GM23338 (cell line): ENCODE measurements at regions not wholly inside any gene's neighbourhood (a gene's known extent, or its start where the extent isn't known, plus 50 kb on each side); places are given as distances from the start of the nearest gene placed in this dataset.

ENCODE experiments used
- ATAC-seq: fragments of 200-7000 bp; cut with Tn5 transposase; 3 replicates; pipeline ENCODE4 v1.9.1; 2020
- DNase-seq: peaks from one replicate; pipeline ENCODE4 v3.0.0-alpha.2; 2015; ENCODE audit warnings: low spot score
- H2AFZ ChIP-seq: fragments of 200-600 bp; sonication (generic); 2 replicates; pipeline ENCODE4 v1.8.0; 2016; ENCODE audit warnings: antibody characterized with exemption, mild to moderate bottlenecking, moderate library complexity
- H3F3A ChIP-seq: fragments of 200-600 bp; sonication (generic); replicated peaks from 2 replicates; pipeline ENCODE4 v1.8.0; 2017; ENCODE audit warnings: antibody characterized with exemption, mixed run types, low read depth
- H3K27ac ChIP-seq: fragments of 200-600 bp; sonication (generic); 2 replicates; pipeline ENCODE4 v1.6.1; 2016; ENCODE audit warnings: low read depth
- H3K27me3 ChIP-seq: fragments of 200-600 bp; sonication (generic); 2 replicates; pipeline ENCODE4 v1.8.0; 2016; ENCODE audit warnings: mild to moderate bottlenecking, mixed run types, moderate library complexity; ENCODE audit not compliant: insufficient read depth
- H3K36me3 ChIP-seq: fragments of 200-600 bp; sonication (generic); 2 replicates; pipeline ENCODE4 v1.8.0; 2016; ENCODE audit warnings: mild to moderate bottlenecking; ENCODE audit not compliant: insufficient read depth
- H3K4me1 ChIP-seq: fragments of 200-600 bp; sonication (generic); 2 replicates; pipeline ENCODE4 v1.8.0; 2016; ENCODE audit warnings: mild to moderate bottlenecking, moderate library complexity; ENCODE audit not compliant: insufficient read depth
- H3K4me2 ChIP-seq: fragments of 200-600 bp; sonication (generic); 2 replicates; pipeline ENCODE4 v1.7.1; 2017; ENCODE audit warnings: mixed run types
- H3K4me3 ChIP-seq: fragments of 200-600 bp; sonication (generic); 2 replicates; pipeline ENCODE4 v1.6.1; 2016; ENCODE audit warnings: mixed run types
- H3K79me2 ChIP-seq: fragments of 200-600 bp; sonication (generic); replicated peaks from 2 replicates; pipeline ENCODE4 v1.8.0; 2017; ENCODE audit warnings: mild to moderate bottlenecking; ENCODE audit not compliant: insufficient read depth
- H3K9me2 ChIP-seq: fragments of 200-600 bp; sonication (generic); 2 replicates; pipeline ENCODE4 v1.8.0; 2017; ENCODE audit not compliant: insufficient read depth
- H4K20me1 ChIP-seq: fragments of 200-600 bp; sonication (generic); replicated peaks from 2 replicates; pipeline ENCODE4 v1.8.0; 2017; ENCODE audit warnings: mild to moderate bottlenecking; ENCODE audit not compliant: insufficient read depth
- H3K27ac Mint-ChIP-seq: 2 replicates; pipeline ENCODE4 v1.8.0; 2020; ENCODE audit warnings: inconsistent platforms, mild to moderate bottlenecking, moderate library complexity, mixed read lengths
- H3K27me3 Mint-ChIP-seq: 3 replicates; pipeline ENCODE4 v1.8.0; 2022; ENCODE audit warnings: low read depth, mild to moderate bottlenecking, moderate library complexity, mixed read lengths, inconsistent platforms; ENCODE audit not compliant: insufficient read depth, poor library complexity
- H3K36me3 Mint-ChIP-seq: 3 replicates; pipeline ENCODE4 v1.8.0; 2021; ENCODE audit warnings: low read depth, mild to moderate bottlenecking, inconsistent platforms, moderate library complexity, mixed read lengths
- H3K4me1 Mint-ChIP-seq: 3 replicates; pipeline ENCODE4 v1.8.0; 2020; ENCODE audit warnings: mild to moderate bottlenecking, inconsistent platforms, mixed read lengths
- H3K4me3 Mint-ChIP-seq: 3 replicates; pipeline ENCODE4 v1.8.0; 2021; ENCODE audit warnings: moderate library complexity, mild to moderate bottlenecking, inconsistent platforms, mixed read lengths
- H3K9me3 Mint-ChIP-seq: 3 replicates; pipeline ENCODE4 v1.8.0; 2020; ENCODE audit warnings: moderate library complexity, mild to moderate bottlenecking, inconsistent platforms, mixed read lengths
- CTCF ChIP-seq, 2 experiments: fragments of 200-600 bp in 1 of 2; sonication (generic) in 1 of 2; conservative IDR thresholded peaks; 2 replicates each; pipeline versions ENCODE4 v1.5.1 to v1.6.1; 2016 to 2017; ENCODE audit warnings: antibody characterized with exemption in 2 of 2, low read depth in 2 of 2, mild to moderate bottlenecking in 2 of 2, moderate library complexity in 1 of 2
- ETS1 ChIP-seq: IDR thresholded peaks from 2 replicates; pipeline ENCODE4 v1.6.1; 2016; ENCODE audit warnings: antibody characterized with exemption
- EZH2 ChIP-seq: fragments of 200-600 bp; sonication (generic); IDR thresholded peaks from one replicate; pipeline ENCODE4 v1.8.0; 2017; ENCODE audit warnings: antibody characterized with exemption, mild to moderate bottlenecking, low read depth; ENCODE audit not compliant: unreplicated experiment
- EZH2phosphoT487 ChIP-seq: fragments of 200-600 bp; sonication (generic); IDR thresholded peaks from one replicate; pipeline ENCODE4 v1.8.1; 2018; ENCODE audit warnings: antibody characterized with exemption; ENCODE audit not compliant: unreplicated experiment
- JUNB ChIP-seq: IDR thresholded peaks from one replicate; pipeline ENCODE4 v1.6.1; 2016; ENCODE audit warnings: antibody characterized with exemption; ENCODE audit not compliant: unreplicated experiment
- NANOG ChIP-seq: IDR thresholded peaks from 2 replicates; pipeline ENCODE4 v1.6.1; 2016; ENCODE audit warnings: antibody characterized with exemption, borderline replicate concordance
- REST ChIP-seq: IDR thresholded peaks from one replicate; pipeline ENCODE4 v1.6.1; 2018; ENCODE audit warnings: antibody characterized with exemption; ENCODE audit not compliant: unreplicated experiment
- STAT1 ChIP-seq: IDR thresholded peaks from one replicate; pipeline ENCODE4 v1.6.1; 2016; ENCODE audit warnings: antibody characterized with exemption; ENCODE audit not compliant: unreplicated experiment
- ZNF114 ChIP-seq: fragments of 250-450 bp; sonication (Bioruptor Pico); IDR thresholded peaks from 2 replicates; pipeline ENCODE4 v1.5.0; 2020; ENCODE audit warnings: mild to moderate bottlenecking, moderate library complexity
- ZNF331 ChIP-seq: fragments of 250-450 bp; sonication (Bioruptor Pico); IDR thresholded peaks from 2 replicates; pipeline ENCODE4 v1.5.0; 2020; ENCODE audit warnings: low read depth, mild to moderate bottlenecking, moderate library complexity
- ZNF462 ChIP-seq: fragments of 250-450 bp; sonication (Bioruptor Pico); IDR thresholded peaks from 2 replicates; pipeline ENCODE4 v1.5.0; 2020; ENCODE audit warnings: mild to moderate bottlenecking, moderate library complexity

GRCh38 chr14:61928300-61928699, 166.1 kb downstream of the SNAPC1 start (continued):
- TF ChIP-seq ZNF462 (CRISPR knock-in tag) = no peak
- no peak for TF ChIP-seq EZH2
- no peak for TF ChIP-seq NANOG
- TF ChIP-seq JUNB = no peak
- no peak for TF ChIP-seq CTCF (conservative IDR thresholded peaks at IDR 0.05; ENCODE audit: low read depth in 2 of 2)
- no peak for TF ChIP-seq ZNF331 (CRISPR knock-in tag)
- no peak for TF ChIP-seq STAT1

GRCh38 chr14:61928701-61929100, 166.5 kb downstream of the SNAPC1 start:
- H3K4me3 Mint-ChIP-seq = no peak overlapping the region
- Histone ChIP-seq H3K4me3 (no peak overlapping the region), H3K9me2 (no peaks in the 10 kb centered on the region; the same call in 1 of the 2 replicates), H2AFZ (no peak overlapping the region), H3K27ac (no peak overlapping the region), H3K36me3 (no peaks in the 10 kb centered on the region), H3K4me1 (peaks cover 41% of the 10 kb centered on the region), H3K79me2 (no peaks in the 10 kb centered on the region), H3K27me3 (no peaks in the 10 kb centered on the region), H4K20me1 (no peaks in the 10 kb centered on the region), H3K4me2 (no peak overlapping the region), H3F3A (no peaks in the 10 kb centered on the region)
- H3K27ac Mint-ChIP-seq = no peak overlapping the region
- H3K36me3 Mint-ChIP-seq = no peaks in the 10 kb centered on the region
- H3K4me1 Mint-ChIP-seq = peaks cover 63% of the 10 kb centered on the region
- H3K27me3 Mint-ChIP-seq = no peaks in the 10 kb centered on the region
- H3K9me3 Mint-ChIP-seq = no peaks in the 10 kb centered on the region
- DNase-seq = no peak
- no peak for ATAC-seq
- TF ChIP-seq REST = no peak
- no peak for TF ChIP-seq ZNF114
- no peak for TF ChIP-seq CTCF (conservative IDR thresholded peaks at IDR 0.05; ENCODE audit: low read depth in 2 of 2)
- TF ChIP-seq EZH2phosphoT487 = no peak
- TF ChIP-seq ETS1 = no peak
